ENCODE measurements at regions not wholly inside any gene's neighbourhood (a gene's known extent, or its start where the extent isn't known, plus 50 kb on each side); places are given as distances from the start of the nearest gene placed in this dataset.

DNA sequence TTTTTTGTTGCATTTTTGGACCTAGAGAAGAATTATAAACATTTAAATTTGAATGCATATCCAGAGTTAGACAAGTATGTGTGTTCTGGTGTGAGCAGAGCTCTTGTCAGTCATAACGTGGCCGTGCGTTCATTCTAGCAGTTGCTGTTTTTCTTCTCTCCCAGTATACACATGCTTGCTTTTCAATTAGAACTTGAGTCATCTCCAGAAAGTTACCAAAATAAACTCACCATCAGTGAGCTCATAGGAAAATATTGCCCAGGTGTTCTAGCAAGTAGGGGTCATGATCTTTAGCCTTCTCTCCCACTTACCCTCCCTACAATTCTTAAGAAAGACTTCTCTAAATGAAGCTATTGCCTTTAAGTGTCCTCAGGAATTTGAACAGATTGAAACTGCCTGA, 247.5 kb upstream of the TUT7 start:
- TF ChIP-seq, protein P1, sequence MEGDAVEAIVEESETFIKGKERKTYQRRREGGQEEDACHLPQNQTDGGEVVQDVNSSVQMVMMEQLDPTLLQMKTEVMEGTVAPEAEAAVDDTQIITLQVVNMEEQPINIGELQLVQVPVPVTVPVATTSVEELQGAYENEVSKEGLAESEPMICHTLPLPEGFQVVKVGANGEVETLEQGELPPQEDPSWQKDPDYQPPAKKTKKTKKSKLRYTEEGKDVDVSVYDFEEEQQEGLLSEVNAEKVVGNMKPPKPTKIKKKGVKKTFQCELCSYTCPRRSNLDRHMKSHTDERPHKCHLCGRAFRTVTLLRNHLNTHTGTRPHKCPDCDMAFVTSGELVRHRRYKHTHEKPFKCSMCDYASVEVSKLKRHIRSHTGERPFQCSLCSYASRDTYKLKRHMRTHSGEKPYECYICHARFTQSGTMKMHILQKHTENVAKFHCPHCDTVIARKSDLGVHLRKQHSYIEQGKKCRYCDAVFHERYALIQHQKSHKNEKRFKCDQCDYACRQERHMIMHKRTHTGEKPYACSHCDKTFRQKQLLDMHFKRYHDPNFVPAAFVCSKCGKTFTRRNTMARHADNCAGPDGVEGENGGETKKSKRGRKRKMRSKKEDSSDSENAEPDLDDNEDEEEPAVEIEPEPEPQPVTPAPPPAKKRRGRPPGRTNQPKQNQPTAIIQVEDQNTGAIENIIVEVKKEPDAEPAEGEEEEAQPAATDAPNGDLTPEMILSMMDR (conservative IDR thresholded peaks at IDR 0.05; ENCODE audit: low read depth, low read length): no peak
- TF ChIP-seq POLR2A (IDR thresholded peaks at IDR 0.05; ENCODE audit: low read depth, low read length) (no peak), MAFK (IDR thresholded peaks at IDR 0.05; ENCODE audit: low read depth, low read length) (no peak), BHLHE40 (IDR thresholded peaks at IDR 0.05; ENCODE audit: low read depth, low read length) (no peak), RAD21 (IDR thresholded peaks at IDR 0.05; ENCODE audit: low read length) (no peak), RCOR1 (IDR thresholded peaks at IDR 0.05; ENCODE audit: insufficient replicate concordance, low read length) (no peak), MXI1 (IDR thresholded peaks at IDR 0.05; ENCODE audit: borderline replicate concordance, low read depth, low read length) (no peak)
